Common myeloid progenitor, CD34-positive (primary cell): ENCODE measurements at regions not wholly inside any gene's neighbourhood (a gene's known extent, or its start where the extent isn't known, plus 50 kb on each side); places are given as distances from the start of the nearest gene placed in this dataset.
A peak's percentile ranks its signal among the peaks of the same experiment; 100 is the strongest.

Source experiments
- CTCF ChIA-PET: fragments of 350-600 bp; sonication (Branson Sonifier 250); formaldehyde crosslinking; loops from one replicate; lab custom pipeline; 2021; ENCODE audit warnings: antibody characterized with exemption; lab: Charles Lee
- POLR2A ChIA-PET: fragments of 350-600 bp; sonication (Branson Sonifier 250); formaldehyde crosslinking; loops from one replicate; lab custom pipeline; 2021; ENCODE audit warnings: antibody characterized with exemption; lab: Charles Lee
- DNase-seq, 3 donors: peaks; one replicate each; pipeline versions ENCODE4 v3.0.0 to v3.0.0-alpha.2; 2013
- H3K27ac ChIP-seq, 2 experiments: 1 replicate in 1 of 2; 2 replicates in 1 of 2; pipeline ENCODE4 v1.7.0; 2013; ENCODE audit warnings: inconsistent platforms in 2 of 2, low read length in 2 of 2, mild to moderate bottlenecking in 2 of 2, low read depth in 1 of 2, moderate library complexity in 1 of 2; ENCODE audit not compliant: severe bottlenecking in 2 of 2, insufficient read depth in 1 of 2, poor library complexity in 1 of 2
- H3K27me3 ChIP-seq, 5 experiments: replicated peaks in 2 of 5; 1 replicate in 3 of 5; 2 replicates in 2 of 5; pipeline versions ENCODE4 v1.6.1 to v1.7.0; 2013; ENCODE audit warnings: low read length in 4 of 5, mild to moderate bottlenecking in 2 of 5, moderate library complexity in 2 of 5, inconsistent platforms in 1 of 5; ENCODE audit not compliant: insufficient read depth in 5 of 5, control insufficient read depth in 4 of 5
- H3K36me3 ChIP-seq, 4 experiments: 1 replicate in 2 of 4; 2 replicates in 2 of 4; pipeline versions ENCODE4 v1.6.1 to v1.7.0; 2013; ENCODE audit warnings: low read length in 3 of 4, control low read depth in 1 of 4, mild to moderate bottlenecking in 1 of 4; ENCODE audit not compliant: control insufficient read depth in 4 of 4, insufficient read depth in 4 of 4
- H3K4me1 ChIP-seq, 4 experiments: 1 replicate in 3 of 4; 2 replicates in 1 of 4; pipeline versions ENCODE4 v1.6.1 to v1.7.1; 2013; ENCODE audit warnings: low read length in 3 of 4, mild to moderate bottlenecking in 3 of 4, control low read depth in 1 of 4, inconsistent platforms in 1 of 4, moderate library complexity in 1 of 4; ENCODE audit not compliant: control insufficient read depth in 4 of 4, insufficient read depth in 4 of 4; ENCODE audit errors: control extremely low read depth in 1 of 4
- H3K4me3 ChIP-seq, 7 experiments: 1 replicate in 4 of 7; 2 replicates in 3 of 7; pipeline versions ENCODE4 v1.5.1 to v1.7.0; 2013; ENCODE audit warnings: mild to moderate bottlenecking in 7 of 7, low read length in 6 of 7, moderate library complexity in 6 of 7, inconsistent platforms in 2 of 7, low read depth in 2 of 7, control low read depth in 1 of 7; ENCODE audit not compliant: insufficient read depth in 4 of 7, control insufficient read depth in 1 of 7; ENCODE audit errors: extremely low read depth in 1 of 7
- H3K9me3 ChIP-seq, 5 experiments: 1 replicate in 4 of 5; 2 replicates in 1 of 5; pipeline versions ENCODE4 v1.6.1 to v1.7.1; 2013; ENCODE audit warnings: low read length in 4 of 5, mild to moderate bottlenecking in 2 of 5, inconsistent platforms in 1 of 5, low read depth in 1 of 5, moderate library complexity in 1 of 5; ENCODE audit not compliant: control insufficient read depth in 4 of 5, insufficient read depth in 2 of 5; ENCODE audit errors: control extremely low read depth in 1 of 5
- WGBS: methylation state at CpG from one replicate; pipeline ENCODE4 v1.1.5; 2013; ENCODE audit not compliant: insufficient coverage; 5-methylcytosine and 5-hydroxymethylcytosine counted together

DNA sequence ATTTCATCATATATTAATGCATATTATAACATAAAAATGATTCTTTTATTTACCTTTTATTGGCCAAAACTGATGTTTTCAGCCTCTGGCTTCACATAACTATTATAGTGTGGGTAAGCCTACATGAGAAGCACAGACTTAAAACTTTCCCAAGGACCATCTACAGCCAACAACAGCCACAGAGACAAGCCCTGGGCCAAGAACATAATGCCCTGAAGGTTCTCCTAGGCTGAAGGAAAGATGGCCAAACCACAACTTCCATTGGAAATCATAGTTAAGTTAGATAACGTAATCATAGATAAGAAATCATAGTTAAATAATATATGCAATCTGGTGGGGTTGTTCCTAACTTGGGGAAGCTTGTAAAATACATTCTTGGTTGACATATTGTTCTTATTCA is 280.0 kb upstream of the EMCN start:
- DNase-seq = no peak
- ChIA-PET POLR2A (no interaction called here), CTCF (no interaction called here)
- no CpG with 5 or more reads among the region's 1 CpG for WGBS
- no peak overlapping the region for H3K27ac ChIP-seq
- H3K9me3 ChIP-seq = no peaks in the 10 kb centered on the region
- H3K36me3 ChIP-seq = no peaks in the 10 kb centered on the region
- no peaks in the 10 kb centered on the region for H3K4me1 ChIP-seq
- H3K4me3 ChIP-seq = no peak overlapping the region
- H3K27me3 ChIP-seq = no peaks in the 10 kb centered on the region

DNA sequence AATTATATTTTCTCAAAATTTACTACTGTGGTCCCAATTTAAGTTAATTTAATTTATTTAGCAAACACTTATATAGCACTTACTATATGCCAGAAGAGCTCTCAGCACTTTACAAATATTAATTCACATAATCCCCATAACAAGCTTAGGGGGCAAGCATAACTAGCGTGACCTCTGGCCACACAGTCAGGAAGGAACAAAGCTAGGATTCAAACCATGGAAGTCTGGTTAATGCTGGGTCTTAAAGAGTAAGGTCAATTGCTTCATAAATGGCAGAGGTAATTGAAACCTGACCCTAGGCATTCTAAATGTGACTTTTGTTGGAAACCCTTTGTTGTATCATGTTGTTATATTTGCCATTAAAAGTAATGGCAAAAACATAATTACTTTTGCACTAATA is 279.5 kb upstream of the EMCN start:
- Histone ChIP-seq H3K27ac (no peak overlapping the region), H3K4me3 (no peak overlapping the region), H3K36me3 (no peaks in the 10 kb centered on the region), H3K4me1 (no peaks in the 10 kb centered on the region), H3K27me3 (no peaks in the 10 kb centered on the region), H3K9me3 (no peaks in the 10 kb centered on the region)
- CTCF ChIA-PET = no interaction called here
- no peak for DNase-seq
- WGBS = 100% methylated on average over 1 of the region's 1 CpG
- POLR2A ChIA-PET = no interaction called here

- 80% methylated on average over 1 of the region's 2 CpGs for WGBS
- no peaks in the 10 kb centered on the region for H3K9me3 ChIP-seq
- CTCF ChIA-PET = no interaction called here
- no peak for DNase-seq
- H3K27ac ChIP-seq = no peak overlapping the region
- POLR2A ChIA-PET = no interaction called here
- H3K4me1 ChIP-seq = no peaks in the 10 kb centered on the region
- H3K36me3 ChIP-seq = no peaks in the 10 kb centered on the region
- H3K27me3 ChIP-seq = no peaks in the 10 kb centered on the region
- no peak overlapping the region for H3K4me3 ChIP-seq
Observed at GRCh38 chr4:100796332-100796731, 278.5 kb upstream of the EMCN start.

DNA sequence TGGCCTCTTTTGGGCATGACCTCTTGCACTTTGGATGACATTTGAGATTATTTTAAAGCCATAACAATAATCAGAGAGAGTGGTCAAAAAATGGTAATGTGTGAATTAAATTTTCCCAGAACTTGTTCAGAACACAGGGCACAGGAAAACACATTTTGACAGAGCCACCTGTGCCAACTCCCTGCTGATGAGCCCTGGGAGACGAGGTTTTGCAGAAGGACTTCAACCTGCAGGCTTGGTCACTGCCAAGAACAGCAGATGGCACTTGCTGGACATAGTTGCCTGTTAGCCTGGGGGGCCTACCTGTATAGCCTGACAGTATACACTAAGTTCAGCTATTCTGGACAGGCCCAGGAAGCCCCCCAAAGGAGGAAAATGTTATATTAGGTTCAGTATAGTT is 277.8 kb upstream of the EMCN start:
- Histone ChIP-seq H3K9me3 (no peaks in the 10 kb centered on the region), H3K27me3 (no peaks in the 10 kb centered on the region), H3K4me3 (no peak overlapping the region), H3K4me1 (no peaks in the 10 kb centered on the region), H3K27ac (no peak overlapping the region), H3K36me3 (no peaks in the 10 kb centered on the region)
- ChIA-PET POLR2A (no interaction called here), CTCF (interaction anchor here (0.6 kb wide), 1 partner anchor 985 kb away, joined by 3 read pairs; no protein-coding TSS in a partner anchor)
- WGBS = 100% methylated on average over 1 of the region's 1 CpG
- DNase-seq = no peak

GRCh38 chr4:100790836-100791615 is 273.2 kb upstream of the EMCN start:
- ChIA-PET POLR2A (no interaction called here), CTCF (interaction anchor here (0.9 kb wide), 1 partner anchor 48 kb away, joined by 3 read pairs; no protein-coding TSS in a partner anchor)
- no peaks in the 10 kb centered on the region for H3K36me3 ChIP-seq
- H3K4me3 ChIP-seq = no peak overlapping the region
- no peak overlapping the region for H3K27ac ChIP-seq
- H3K9me3 ChIP-seq = no peaks in the 10 kb centered on the region
- WGBS = 96% methylated on average over 9 of the region's 9 CpGs
- no peaks in the 10 kb centered on the region for H3K27me3 ChIP-seq
- peaks cover 0 to 10% (median 7%) of the 10 kb centered on the region in 4 experiments for H3K4me1 ChIP-seq
- DNase-seq = no peak

DNA sequence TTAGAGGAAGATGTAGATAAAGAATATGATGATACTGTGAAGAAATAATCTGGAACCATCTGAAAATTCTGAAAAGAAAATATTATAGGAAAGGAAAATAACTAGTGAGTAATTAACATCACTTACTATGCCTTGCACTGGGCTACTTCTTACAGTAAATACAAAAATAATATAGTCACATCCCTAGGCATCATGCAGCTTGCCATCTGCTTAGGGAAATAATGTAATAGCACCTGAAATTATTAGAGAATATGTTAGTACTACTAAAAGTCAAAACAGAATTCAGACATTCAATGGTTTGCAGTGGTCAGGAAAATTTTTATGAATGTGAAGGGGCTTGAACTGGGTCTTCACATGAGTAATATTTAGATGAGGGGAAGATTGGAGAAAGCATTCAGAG is 272.2 kb upstream of the EMCN start:
- no peak for DNase-seq
- CTCF ChIA-PET = no interaction called here
- POLR2A ChIA-PET = no interaction called here
- Histone ChIP-seq H3K4me1 (peaks cover 0 to 10% (median 7%) of the 10 kb centered on the region in 4 experiments), H3K4me3 (no peak overlapping the region), H3K27me3 (no peaks in the 10 kb centered on the region), H3K36me3 (no peaks in the 10 kb centered on the region), H3K9me3 (no peaks in the 10 kb centered on the region), H3K27ac (no peak overlapping the region)

DNA sequence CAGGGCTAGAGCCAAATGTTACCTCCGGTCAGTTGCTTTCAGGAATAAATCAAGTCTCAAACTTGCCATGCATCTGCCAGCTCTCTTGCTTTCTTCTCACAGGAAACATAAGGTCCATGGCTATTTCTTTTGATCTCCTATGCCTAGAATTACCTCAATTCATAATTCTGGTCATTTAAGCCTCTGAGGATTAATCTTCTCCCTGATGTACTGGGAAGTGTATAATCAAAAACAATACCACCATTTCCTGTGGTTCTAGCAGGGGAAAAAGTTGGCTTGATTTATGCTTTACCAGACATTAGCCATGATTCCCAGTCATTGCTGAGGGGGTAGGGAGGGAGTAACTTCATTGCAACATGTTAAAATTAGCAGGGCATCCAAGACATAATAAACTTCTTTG is 268.7 kb upstream of the EMCN start:
- Histone ChIP-seq H3K4me1 (peaks cover 0 to 10% (median 7%) of the 10 kb centered on the region in 4 experiments), H3K27me3 (no peaks in the 10 kb centered on the region), H3K9me3 (no peaks in the 10 kb centered on the region), H3K27ac (no peak overlapping the region), H3K4me3 (peak overlapping the region in 1 of 7 experiments; percentile 10), H3K36me3 (no peaks in the 10 kb centered on the region)
- ChIA-PET POLR2A (no interaction called here), CTCF (interaction anchor here (1.0 kb wide), 1 partner anchor 13 kb away, joined by 3 read pairs; no protein-coding TSS in a partner anchor)
- peak in 2 of 3 donors; percentile 1 to 5 for DNase-seq
- 0% methylated on average over 1 of the region's 1 CpG for WGBS
